Gastrocnemius medialis (tissue), 4 donors: ENCODE measurements at regions not wholly inside any gene's neighbourhood (a gene's known extent, or its start where the extent isn't known, plus 50 kb on each side); places are given as distances from the start of the nearest gene placed in this dataset.

ENCODE experiments used
- CTCF ChIP-seq, 5 experiments: fragments of 450-650 bp in 3 of 5; fragments of 200-600 bp in 2 of 5; sonication (generic) in 2 of 5; IDR thresholded peaks in 4 of 5; conservative IDR thresholded peaks in 1 of 5; 1 replicate in 4 of 5; 2 replicates in 1 of 5; pipeline ENCODE4 v1.5.1; 2016 to 2019; ENCODE audit warnings: antibody characterized with exemption in 5 of 5, mild to moderate bottlenecking in 3 of 5, moderate library complexity in 3 of 5
- POLR2A ChIP-seq, 2 donors: fragments of 450-650 bp; IDR thresholded peaks; one replicate each; pipeline ENCODE4 v1.6.1; 2017; ENCODE audit warnings: antibody characterized with exemption in 2 of 2, mild to moderate bottlenecking in 2 of 2, moderate library complexity in 2 of 2

- no peak for TF ChIP-seq POLR2A (IDR thresholded peaks at IDR 0.05)
- no peak for TF ChIP-seq CTCF (IDR thresholded peaks at IDR 0.05 in 4 of 5, conservative IDR thresholded peaks at IDR 0.05 in 1 of 5)
These were observed 334.9 kb downstream of the HNRNPD start for GRCh38 chr4:82038936-82039335.
